Liver (tissue), 8 donors: ENCODE measurements at regions not wholly inside any gene's neighbourhood (a gene's known extent, or its start where the extent isn't known, plus 50 kb on each side); places are given as distances from the start of the nearest gene placed in this dataset.

Experiments used
- DNase-seq: peaks from one replicate; pipeline ENCODE4 v3.0.0-alpha.2; 2017; ENCODE audit warnings: low spot score
- H3K27ac ChIP-seq, 2 donors: one replicate each; pipeline ENCODE4 v1.7.0; 2013; ENCODE audit warnings: inconsistent platforms in 2 of 2, low read length in 2 of 2, control low read depth in 1 of 2, low read depth in 1 of 2, mild to moderate bottlenecking in 1 of 2
- H3K27me3 ChIP-seq, 4 donors: one replicate each; pipeline versions ENCODE4 v1.6.1 to v1.7.0; 2013; ENCODE audit warnings: low read length in 3 of 4, inconsistent platforms in 1 of 4, mild to moderate bottlenecking in 1 of 4, moderate library complexity in 1 of 4; ENCODE audit not compliant: control insufficient read depth in 4 of 4, insufficient read depth in 4 of 4
- H3K36me3 ChIP-seq, 4 donors: one replicate each; pipeline versions ENCODE4 v1.6.1 to v1.7.0; 2013; ENCODE audit warnings: low read length in 3 of 4, mild to moderate bottlenecking in 3 of 4, low read depth in 1 of 4, moderate library complexity in 1 of 4; ENCODE audit not compliant: control insufficient read depth in 4 of 4, insufficient read depth in 3 of 4
- H3K4me1 ChIP-seq, 4 donors: one replicate each; pipeline versions ENCODE4 v1.6.1 to v1.7.0; 2013; ENCODE audit warnings: low read length in 3 of 4, mild to moderate bottlenecking in 3 of 4, moderate library complexity in 1 of 4; ENCODE audit not compliant: control insufficient read depth in 4 of 4, insufficient read depth in 4 of 4
- H3K4me3 ChIP-seq, 3 donors: one replicate each; pipeline versions ENCODE4 v1.6.1 to v1.7.0; 2013; ENCODE audit warnings: low read length in 3 of 3, control low read depth in 1 of 3, low read depth in 1 of 3, mild to moderate bottlenecking in 1 of 3
- H3K9ac ChIP-seq, 2 donors: one replicate each; pipeline ENCODE4 v1.7.0; 2013; ENCODE audit warnings: low read length in 2 of 2, mild to moderate bottlenecking in 2 of 2, moderate library complexity in 2 of 2, control low read depth in 1 of 2, low read depth in 1 of 2
- H3K9me3 ChIP-seq, 4 donors: one replicate each; pipeline versions ENCODE4 v1.6.1 to v1.7.0; 2013; ENCODE audit warnings: low read length in 3 of 4; ENCODE audit not compliant: control insufficient read depth in 4 of 4
- CTCF ChIP-seq: fragments of 150-350 bp; IDR thresholded peaks from 2 replicates; pipeline ENCODE4 v1.5.1; 2017; ENCODE audit warnings: improper control_type of control experiment, low read depth, low read length; ENCODE audit not compliant: missing input control
- EGR1 ChIP-seq, 2 donors: IDR thresholded peaks; 2 replicates each; pipeline ENCODE4 v1.6.1; 2016 to 2018; ENCODE audit warnings: antibody characterized with exemption in 2 of 2, low read depth in 2 of 2
- FOXA2 ChIP-seq: IDR thresholded peaks from 2 replicates; pipeline ENCODE4 v1.6.1; 2016; ENCODE audit warnings: antibody characterized with exemption
- GABPA ChIP-seq, 2 donors: IDR thresholded peaks in 1 of 2; conservative IDR thresholded peaks in 1 of 2; 2 replicates each; pipeline ENCODE4 v1.6.1; 2016; ENCODE audit warnings: antibody characterized with exemption in 2 of 2, mild to moderate bottlenecking in 1 of 2, moderate library complexity in 1 of 2
- HNF4A ChIP-seq, 2 donors: conservative IDR thresholded peaks; 2 replicates each; pipeline ENCODE4 v1.6.1; 2016; ENCODE audit warnings: antibody characterized with exemption in 2 of 2, mild to moderate bottlenecking in 2 of 2
- HNF4G ChIP-seq: IDR thresholded peaks from 2 replicates; pipeline ENCODE4 v1.6.1; 2016; ENCODE audit warnings: antibody characterized with exemption
- NR2F2 ChIP-seq: IDR thresholded peaks from 2 replicates; pipeline ENCODE4 v1.6.1; 2016; ENCODE audit warnings: antibody characterized with exemption
- RAD21 ChIP-seq, 2 donors: IDR thresholded peaks; 2 replicates each; pipeline ENCODE4 v1.6.1; 2016; ENCODE audit warnings: antibody characterized with exemption in 2 of 2, mild to moderate bottlenecking in 2 of 2
- REST ChIP-seq: IDR thresholded peaks from 2 replicates; pipeline ENCODE4 v1.6.1; 2016; ENCODE audit warnings: antibody characterized with exemption, mild to moderate bottlenecking
- RXRA ChIP-seq, 2 donors: IDR thresholded peaks; 2 replicates each; pipeline ENCODE4 v1.6.1; 2017 to 2018; ENCODE audit warnings: antibody characterized with exemption in 2 of 2, mild to moderate bottlenecking in 1 of 2
- TAF1 ChIP-seq: conservative IDR thresholded peaks from 2 replicates; pipeline ENCODE4 v1.6.1; 2016; ENCODE audit warnings: antibody characterized with exemption, mild to moderate bottlenecking
- YY1 ChIP-seq: IDR thresholded peaks from 2 replicates; pipeline ENCODE4 v1.6.1; 2016; ENCODE audit warnings: antibody characterized with exemption, mild to moderate bottlenecking
- ZBTB33 ChIP-seq: IDR thresholded peaks from 2 replicates; pipeline ENCODE4 v1.6.1; 2016; ENCODE audit warnings: antibody characterized with exemption
- WGBS: extraction: QIAGEN DNeasy Blood & Tissue Kit; methylation state at CpG from one replicate; pipeline ENCODE4 v1.1.7; 2013; 5-methylcytosine and 5-hydroxymethylcytosine counted together
- donor health status: healthy.
- donor health status: healthy.
- donor health status: healthy.
- donor health status: healthy.
- donor health status: healthy.

GRCh38 chr11:38972220-38972619 lies 2374.2 kb upstream of the RAG2 start:
- H3K9ac ChIP-seq: no peak overlapping the region
- TF ChIP-seq FOXA2 (no peak), REST (no peak), HNF4G (no peak), GABPA (IDR thresholded peaks at IDR 0.05 in 1 of 2, conservative IDR thresholded peaks at IDR 0.05 in 1 of 2) (no peak), RXRA (IDR thresholded peaks at IDR 0.05) (no peak), NR2F2 (no peak), TAF1 (no peak)
- DNase-seq: no peak
- no peaks in the 10 kb centered on the region for H3K36me3 ChIP-seq
- H3K27me3 ChIP-seq: peaks cover 0 to 3% (median 0%) of the 10 kb centered on the region in 4 donors
- H3K27ac ChIP-seq: no peak overlapping the region
- H3K9me3 ChIP-seq: no peaks in the 10 kb centered on the region
- H3K4me1 ChIP-seq: no peaks in the 10 kb centered on the region
- 77% methylated on average over 1 of the region's 1 CpG for WGBS
- no peak overlapping the region for H3K4me3 ChIP-seq

GRCh38 chr11:38971141-38971540 lies 2373.1 kb upstream of the RAG2 start:
- TF ChIP-seq CTCF (no peak), EGR1 (IDR thresholded peaks at IDR 0.05; ENCODE audit: low read depth in 2 of 2) (no peak), RAD21 (IDR thresholded peaks at IDR 0.05) (no peak), RXRA (IDR thresholded peaks at IDR 0.05) (no peak), ZBTB33 (no peak), NR2F2 (no peak), YY1 (no peak), REST (no peak), HNF4A (conservative IDR thresholded peaks at IDR 0.05) (no peak), HNF4G (no peak), TAF1 (no peak)
- Histone ChIP-seq H3K9ac (no peak overlapping the region), H3K27ac (no peak overlapping the region), H3K9me3 (no peaks in the 10 kb centered on the region), H3K27me3 (peaks cover 0 to 3% (median 0%) of the 10 kb centered on the region in 4 donors), H3K36me3 (no peaks in the 10 kb centered on the region), H3K4me1 (no peaks in the 10 kb centered on the region), H3K4me3 (no peak overlapping the region)
- WGBS: 81% methylated on average over 6 of the region's 6 CpGs
- DNase-seq: no peak
